Endothelial cell of umbilical vein (primary cell): ENCODE measurements at regions not wholly inside any gene's neighbourhood (a gene's known extent, or its start where the extent isn't known, plus 50 kb on each side); places are given as distances from the start of the nearest gene placed in this dataset.

Experiments used
- BruUV-seq: library from RNA; stranded (reverse); fragments of 400-500 nt; replicated peaks from 2 replicates; lab custom pipeline; 2021; lab: Mats Ljungman, UMichigan
- CTCF ChIA-PET: fragments of 300-600, 350-600 bp; sonication (Branson Sonifier 250); formaldehyde crosslinking; loops from one replicate; lab custom pipeline; 2021; ENCODE audit warnings: antibody characterized with exemption, inconsistent platforms; lab: Charles Lee
- POLR2A ChIA-PET: fragments of 300-600, 350-600 bp; sonication (Branson Sonifier 250); formaldehyde crosslinking; loops from one replicate; lab custom pipeline; 2021; ENCODE audit warnings: antibody characterized with exemption, inconsistent platforms; lab: Charles Lee
- DNase-seq: peaks from one replicate; pipeline ENCODE4 v3.0.0-alpha.2; 2011; ENCODE audit warnings: low read depth, low spot score
- FAIRE-seq: peaks from 2 replicates; lab custom pipeline; 2011; peaks lifted over from hg19 to GRCh38; lab: Jason Lieb, UNC
- H2AFZ ChIP-seq: 2 replicates; pipeline ENCODE4 v1.6.0; 2012; ENCODE audit warnings: low read depth, low read length, control low read depth, inconsistent platforms
- H3K27ac ChIP-seq: 2 replicates; pipeline ENCODE4 v1.5.1; 2011; ENCODE audit warnings: low read depth, mild to moderate bottlenecking, control low read depth, low read length, moderate library complexity; ENCODE audit not compliant: insufficient read depth
- H3K27me3 ChIP-seq, 2 experiments: 2 replicates each; pipeline versions ENCODE4 v1.6.0 to v1.6.1; 2011; ENCODE audit warnings: low read length in 2 of 2, mixed read lengths in 1 of 2; ENCODE audit not compliant: control insufficient read depth in 2 of 2, insufficient read depth in 2 of 2
- H3K36me3 ChIP-seq, 2 experiments: 2 replicates in 1 of 2; 3 replicates in 1 of 2; pipeline ENCODE4 v1.5.1; 2011; ENCODE audit warnings: low read length in 2 of 2, mild to moderate bottlenecking in 1 of 2, moderate library complexity in 1 of 2; ENCODE audit not compliant: control insufficient read depth in 2 of 2, insufficient read depth in 2 of 2; ENCODE audit errors: extremely low read depth in 1 of 2
- H3K4me1 ChIP-seq: 3 replicates; pipeline ENCODE4 v1.5.1; 2011; ENCODE audit warnings: mild to moderate bottlenecking, low read length; ENCODE audit not compliant: control insufficient read depth, insufficient read depth; ENCODE audit errors: extremely low read depth
- H3K4me2 ChIP-seq: 2 replicates; pipeline ENCODE4 v1.6.1; 2011; ENCODE audit warnings: low read length, control low read depth, mixed read lengths; ENCODE audit not compliant: insufficient read depth
- H3K4me3 ChIP-seq, 3 experiments: fragments of 200-600 bp in 1 of 3; sonication (generic), shearing (Covaris generic) in 1 of 3; replicated peaks in 1 of 3; 2 replicates each; pipeline ENCODE4 v1.5.1; 2011 to 2016; ENCODE audit warnings: control low read depth in 3 of 3, low read length in 3 of 3, mild to moderate bottlenecking in 2 of 3, inconsistent platforms in 1 of 3, low read depth in 1 of 3, moderate library complexity in 1 of 3; ENCODE audit not compliant: insufficient read depth in 1 of 3
- H3K79me2 ChIP-seq: 2 replicates; pipeline ENCODE4 v1.6.0; 2012; ENCODE audit warnings: low read length, inconsistent platforms; ENCODE audit not compliant: control insufficient read depth, insufficient read depth
- H3K9ac ChIP-seq: replicated peaks from 2 replicates; pipeline ENCODE3; 2011; ENCODE audit warnings: low read length, control low read depth; ENCODE audit not compliant: insufficient read depth; ENCODE audit errors: extremely low read depth
- H3K9me1 ChIP-seq: replicated peaks from 3 replicates; pipeline ENCODE4 v1.6.0; 2011; ENCODE audit warnings: mild to moderate bottlenecking, low read length; ENCODE audit not compliant: control insufficient read depth, insufficient read depth; ENCODE audit errors: extremely low read depth
- H3K9me3 ChIP-seq: replicated peaks from 2 replicates; pipeline ENCODE4 v1.5.1; 2012; ENCODE audit warnings: low read length, inconsistent platforms; ENCODE audit not compliant: control insufficient read depth, insufficient read depth
- H4K20me1 ChIP-seq: replicated peaks from 2 replicates; pipeline ENCODE3; 2011; ENCODE audit warnings: mild to moderate bottlenecking, low read length; ENCODE audit not compliant: control insufficient read depth, insufficient read depth; ENCODE audit errors: extremely low read depth
- EZH2 ChIP-seq: IDR thresholded peaks from 2 replicates; pipeline ENCODE4 v1.6.1; 2012; ENCODE audit warnings: borderline replicate concordance, low read depth, mild to moderate bottlenecking, moderate library complexity, low read length, inconsistent platforms; ENCODE audit not compliant: severe bottlenecking
- FOS ChIP-seq: IDR thresholded peaks from 2 replicates; pipeline ENCODE4 v1.6.1; 2011; ENCODE audit warnings: mild to moderate bottlenecking, low read length, moderate library complexity, borderline replicate concordance; ENCODE audit not compliant: insufficient read depth
- GATA2 ChIP-seq: IDR thresholded peaks from 2 replicates; pipeline ENCODE4 v1.7.0; 2011; ENCODE audit warnings: low read depth, mild to moderate bottlenecking, moderate library complexity, mixed read lengths, low read length; ENCODE audit not compliant: insufficient read length, insufficient read depth
- POLR2A ChIP-seq: IDR thresholded peaks from 2 replicates; pipeline ENCODE4 v1.6.1; 2012; ENCODE audit warnings: low read depth, mild to moderate bottlenecking, control low read depth, low read length
- POLR2AphosphoS5 ChIP-seq: IDR thresholded peaks from 2 replicates; pipeline ENCODE4 v1.6.1; 2012; ENCODE audit warnings: low read depth, mild to moderate bottlenecking, control low read depth, low read length, moderate library complexity; ENCODE audit not compliant: insufficient read depth
- dilution Hi-C: fragments of 300-500 bp; cut with MboI; formaldehyde crosslinking; loops from one replicate; pipeline ENCODE4 v1.15.0; 2019; ENCODE audit warnings: low sequenced_read_pairs; ENCODE audit not compliant: extremely low pct_ligation_motif_present
- intact Hi-C: fragments of 100-400 bp; cut with micrococcal nuclease; formaldehyde crosslinking; loops from one replicate; pipeline ENCODE4 v1.10.0; 2022
- TF ChIP-seq, protein P1 (sequence below), 2 donors: IDR thresholded peaks; 1 replicate in 1 of 2; 2 replicates in 1 of 2; pipeline ENCODE4 v1.5.1; 2011; ENCODE audit warnings: low read length in 2 of 2, mild to moderate bottlenecking in 2 of 2, moderate library complexity in 2 of 2, control low read depth in 1 of 2, inconsistent platforms in 1 of 2, low read depth in 1 of 2; ENCODE audit not compliant: insufficient read depth in 1 of 2; ENCODE audit errors: extremely low read depth in 1 of 2
- TF ChIP-seq, protein P2 (sequence below): IDR thresholded peaks from 2 replicates; pipeline ENCODE4 v1.6.1; 2011; ENCODE audit not compliant: insufficient read depth, insufficient read length

DNA sequence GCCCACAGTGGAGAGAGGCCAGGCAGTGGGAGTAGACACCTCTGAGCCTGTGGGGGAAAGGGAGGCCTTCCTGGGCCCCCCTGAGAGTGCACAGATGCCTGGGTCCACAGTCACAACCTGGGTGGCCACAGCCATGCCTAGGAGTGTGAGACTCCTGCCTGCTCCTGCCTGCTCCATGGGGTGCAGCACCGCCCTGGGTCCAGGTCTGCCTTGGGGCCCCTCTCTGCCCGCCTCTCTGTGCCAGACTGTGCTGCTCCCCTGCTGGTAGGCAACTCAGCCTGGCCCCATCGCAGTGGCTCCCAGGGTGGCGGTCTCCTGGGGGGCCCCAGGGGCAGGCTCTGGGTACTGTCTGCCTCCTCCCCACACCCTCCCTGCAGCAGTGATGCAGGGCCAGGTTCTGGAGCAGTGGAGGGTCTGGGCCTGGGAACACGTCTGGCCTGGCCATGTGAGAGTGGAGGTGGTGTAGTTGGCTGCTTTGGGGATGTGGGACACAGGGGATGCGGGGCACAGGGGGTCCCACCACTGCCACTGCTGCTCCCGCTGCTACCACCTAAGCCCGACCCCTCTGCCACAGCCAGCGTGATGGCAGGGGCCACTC is 60.1 kb upstream of the DLX2 start:
- Histone ChIP-seq H3K79me2 (no peaks in the 10 kb centered on the region), H3K9ac (no peak overlapping the region), H3K36me3 (no peaks in the 10 kb centered on the region), H3K4me2 (no peak overlapping the region), H3K27ac (no peak overlapping the region), H4K20me1 (no peaks in the 10 kb centered on the region), H3K4me3 (no peak overlapping the region), H3K9me3 (no peaks in the 10 kb centered on the region), H3K4me1 (no peaks in the 10 kb centered on the region), H3K9me1 (no peaks in the 10 kb centered on the region), H2AFZ (no peak overlapping the region), H3K27me3 (peaks cover 3 to 5% of the 10 kb centered on the region in 2 experiments)
- DNase-seq, result no peak
- dilution Hi-C loops (no loop called here), intact Hi-C loops (no loop called here)
- ChIA-PET POLR2A (no interaction called here), CTCF (no interaction called here)
- no peak for FAIRE-seq
- no peak for TF ChIP-seq EZH2
- TF ChIP-seq, protein P1, sequence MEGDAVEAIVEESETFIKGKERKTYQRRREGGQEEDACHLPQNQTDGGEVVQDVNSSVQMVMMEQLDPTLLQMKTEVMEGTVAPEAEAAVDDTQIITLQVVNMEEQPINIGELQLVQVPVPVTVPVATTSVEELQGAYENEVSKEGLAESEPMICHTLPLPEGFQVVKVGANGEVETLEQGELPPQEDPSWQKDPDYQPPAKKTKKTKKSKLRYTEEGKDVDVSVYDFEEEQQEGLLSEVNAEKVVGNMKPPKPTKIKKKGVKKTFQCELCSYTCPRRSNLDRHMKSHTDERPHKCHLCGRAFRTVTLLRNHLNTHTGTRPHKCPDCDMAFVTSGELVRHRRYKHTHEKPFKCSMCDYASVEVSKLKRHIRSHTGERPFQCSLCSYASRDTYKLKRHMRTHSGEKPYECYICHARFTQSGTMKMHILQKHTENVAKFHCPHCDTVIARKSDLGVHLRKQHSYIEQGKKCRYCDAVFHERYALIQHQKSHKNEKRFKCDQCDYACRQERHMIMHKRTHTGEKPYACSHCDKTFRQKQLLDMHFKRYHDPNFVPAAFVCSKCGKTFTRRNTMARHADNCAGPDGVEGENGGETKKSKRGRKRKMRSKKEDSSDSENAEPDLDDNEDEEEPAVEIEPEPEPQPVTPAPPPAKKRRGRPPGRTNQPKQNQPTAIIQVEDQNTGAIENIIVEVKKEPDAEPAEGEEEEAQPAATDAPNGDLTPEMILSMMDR (IDR thresholded peaks at IDR 0.05; ENCODE audit: extremely low read depth in 1 of 2, insufficient read depth in 1 of 2, low read depth in 1 of 2, low read length in 2 of 2), result no peak
- TF ChIP-seq FOS, result no peak
- TF ChIP-seq, protein P2, sequence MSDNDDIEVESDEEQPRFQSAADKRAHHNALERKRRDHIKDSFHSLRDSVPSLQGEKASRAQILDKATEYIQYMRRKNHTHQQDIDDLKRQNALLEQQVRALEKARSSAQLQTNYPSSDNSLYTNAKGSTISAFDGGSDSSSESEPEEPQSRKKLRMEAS, result no peak
- no peak for TF ChIP-seq POLR2A
- TF ChIP-seq GATA2, result no peak
- no peak for TF ChIP-seq POLR2AphosphoS5
- BruUV-seq, result no TSS peak
